Ecto neural progenitor cell (in vitro differentiated cells): ENCODE measurements at regions not wholly inside any gene's neighbourhood (a gene's known extent, or its start where the extent isn't known, plus 50 kb on each side); places are given as distances from the start of the nearest gene placed in this dataset.

Source experiments
- DNase-seq: peaks from one replicate; pipeline ENCODE4 v3.0.0-alpha.2; 2018; ENCODE audit warnings: low spot score

DNA sequence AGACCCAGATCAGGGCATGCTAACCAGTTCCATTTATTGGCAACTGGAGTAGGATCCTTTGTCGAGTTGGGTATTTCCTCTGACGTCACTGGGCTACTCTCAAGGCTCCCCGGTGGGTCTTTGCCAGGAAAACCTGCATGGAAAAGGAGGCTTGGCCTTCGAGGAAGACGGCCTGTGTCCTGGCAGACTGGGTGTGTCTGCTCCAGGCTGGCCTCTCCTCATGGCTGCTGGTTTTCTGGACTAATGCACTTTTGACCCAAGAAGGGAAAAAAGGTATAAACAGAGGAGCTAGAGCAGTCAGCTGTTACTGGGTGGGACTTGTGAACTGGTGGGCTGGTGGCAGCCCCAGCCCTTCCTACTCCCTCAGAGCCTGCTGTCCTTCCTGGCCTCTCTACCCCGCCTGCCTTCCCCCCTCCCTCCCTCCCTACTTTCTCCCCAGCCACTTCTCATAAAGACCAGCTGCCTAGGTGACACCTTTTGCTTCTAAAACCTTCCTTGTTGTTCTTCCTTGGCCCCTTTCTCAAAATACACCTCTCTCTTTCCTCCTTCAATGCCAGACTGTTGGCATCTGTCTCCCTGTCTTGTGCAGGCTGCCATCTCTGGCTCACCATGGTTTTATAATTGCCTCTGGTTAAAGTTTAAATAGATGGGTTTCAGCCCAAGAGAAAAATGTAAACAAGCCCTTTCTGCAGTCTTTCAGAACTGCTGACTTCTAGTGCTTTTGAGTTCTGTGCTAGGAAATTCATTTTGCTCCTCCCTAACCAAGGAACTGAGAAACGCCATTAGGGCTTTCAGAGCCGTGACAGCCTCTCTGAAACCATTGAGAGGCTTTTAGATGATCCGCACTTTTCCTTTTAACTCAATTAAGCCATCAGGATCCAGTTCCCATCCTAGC lies 101.8 kb upstream of the MKLN1 start:
- DNase-seq, result no peak

DNA sequence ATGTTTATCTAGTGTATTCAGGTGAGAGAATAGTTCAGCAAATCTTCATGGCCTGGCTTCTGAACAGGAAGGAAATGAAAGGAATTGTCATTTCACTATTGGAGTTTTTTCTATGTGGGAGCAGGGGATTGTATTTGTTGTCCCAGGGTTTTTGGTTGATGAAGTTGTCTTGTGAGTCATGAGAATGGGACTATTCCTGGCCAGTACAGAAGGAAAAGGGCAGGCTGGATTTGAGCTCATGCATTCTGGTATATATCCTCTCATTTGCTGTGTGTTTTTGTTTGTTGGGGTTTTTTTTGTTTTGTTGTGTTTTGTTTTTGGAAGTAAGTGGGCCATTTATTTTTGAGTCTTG lies 101.2 kb upstream of the MKLN1 start:
- DNase-seq, result no peak

DNA sequence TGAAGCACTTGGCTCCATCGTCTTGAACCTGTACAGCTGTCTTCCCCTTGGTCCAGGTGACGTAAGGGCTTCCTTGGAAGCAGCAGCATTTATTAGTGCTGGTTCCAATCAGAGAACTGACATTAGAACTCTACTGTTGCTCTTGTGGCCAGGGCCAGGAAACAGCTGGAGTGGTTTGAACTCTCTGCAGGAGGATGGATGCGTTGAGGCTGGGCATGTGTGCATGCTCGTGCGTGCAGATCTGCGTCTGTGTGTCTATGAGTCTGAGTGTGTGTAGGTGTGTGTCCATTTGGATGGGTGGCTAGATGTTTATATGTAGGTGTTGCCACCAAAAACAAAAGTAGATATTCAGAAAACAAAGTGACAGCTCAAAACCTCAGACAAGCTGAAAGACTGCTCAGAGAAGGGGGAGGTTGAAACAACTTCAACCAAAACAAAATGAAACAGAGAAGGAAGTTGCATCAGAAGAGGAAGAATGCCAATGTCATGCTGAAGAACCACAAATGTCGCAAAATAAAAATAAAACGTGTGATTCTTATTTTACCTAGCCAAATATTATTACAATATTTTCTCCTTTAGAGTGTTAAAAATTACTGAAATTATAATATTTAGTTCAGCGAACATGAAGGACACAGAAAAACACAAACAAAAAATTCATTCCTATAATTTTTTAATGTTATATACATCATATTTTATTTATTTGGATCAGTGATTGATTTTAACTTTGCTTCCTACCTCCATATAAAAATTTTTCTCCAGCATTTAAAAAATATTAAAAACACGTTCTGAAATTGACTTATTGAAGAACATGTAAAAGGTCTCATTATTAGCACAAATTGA lies 96.1 kb upstream of the MKLN1 start:
- no peak for DNase-seq

DNA sequence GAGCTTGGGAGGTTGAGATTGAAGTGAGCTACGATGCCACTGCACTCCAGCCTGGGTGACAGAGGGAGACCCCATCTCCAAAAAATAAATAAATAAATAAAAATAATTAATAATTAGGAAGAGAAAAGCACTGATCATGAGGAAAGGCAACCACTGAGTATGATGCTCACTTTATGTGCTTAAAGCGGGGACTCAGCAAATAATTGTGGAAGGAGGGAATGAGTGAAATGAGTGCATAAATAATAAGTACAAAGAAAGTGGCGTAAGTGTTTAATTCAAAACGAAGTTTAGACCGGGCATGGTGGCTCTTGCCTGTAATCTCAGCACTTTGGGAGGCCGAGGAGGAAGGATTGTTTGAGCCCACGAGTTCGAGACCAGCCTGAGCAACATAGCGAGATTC lies 94.9 kb upstream of the MKLN1 start:
- no peak for DNase-seq

DNA sequence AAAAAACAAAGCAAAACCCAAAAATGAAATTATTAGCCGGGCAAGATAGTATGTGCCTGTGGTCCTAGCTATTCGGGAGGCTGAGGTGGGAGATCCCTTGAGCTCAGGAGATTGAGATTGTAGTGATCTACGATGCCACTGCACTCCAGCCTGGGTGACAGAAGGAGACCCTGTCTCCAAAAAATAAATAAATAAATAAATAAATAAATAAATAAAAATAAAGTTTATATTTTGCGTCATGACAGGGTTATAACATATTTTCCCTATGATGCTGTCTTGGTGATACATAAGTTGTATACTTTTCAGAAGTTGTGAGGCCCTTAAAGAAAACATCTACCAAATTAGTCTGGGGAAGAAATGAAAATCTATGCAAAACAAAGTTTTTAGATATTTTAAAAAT lies 94.5 kb upstream of the MKLN1 start:
- DNase-seq, result no peak

DNA sequence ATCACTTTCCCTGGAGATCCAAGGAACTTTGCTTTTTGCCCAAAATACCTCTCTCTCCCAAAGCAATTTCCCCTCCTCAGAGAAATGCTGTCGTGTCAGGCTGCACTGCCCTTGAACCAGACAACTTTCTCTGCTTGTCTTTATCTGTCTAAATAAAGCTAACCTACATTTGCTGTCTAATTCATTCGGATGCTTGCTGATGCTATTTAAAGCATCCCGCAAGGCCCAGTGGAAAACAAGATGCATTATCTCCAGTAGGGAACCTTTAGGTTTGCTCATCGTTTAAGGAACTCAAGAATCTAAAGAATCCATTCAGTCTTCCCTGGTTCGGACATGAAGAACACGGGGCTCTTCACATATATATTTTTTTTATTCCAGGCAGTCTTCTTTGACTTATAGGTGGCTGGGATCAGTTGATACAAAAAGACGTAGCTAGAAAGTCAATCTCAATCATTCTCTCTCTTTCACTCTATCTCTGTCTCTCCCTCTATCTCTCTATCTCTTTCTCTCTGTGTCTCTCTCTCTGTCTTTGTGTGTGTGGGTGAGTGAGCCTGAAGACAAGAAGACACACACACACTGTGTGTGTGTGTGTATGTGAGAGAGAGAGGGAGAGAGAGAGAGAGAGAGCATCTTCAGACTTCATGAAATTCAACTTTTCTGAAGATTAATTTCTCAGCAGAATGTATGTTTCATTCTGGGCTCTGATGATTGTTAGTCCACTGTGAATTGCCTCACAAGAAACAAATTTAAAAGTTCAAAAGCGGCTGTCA lies 92.8 kb upstream of the MKLN1 start:
- no peak for DNase-seq

DNA sequence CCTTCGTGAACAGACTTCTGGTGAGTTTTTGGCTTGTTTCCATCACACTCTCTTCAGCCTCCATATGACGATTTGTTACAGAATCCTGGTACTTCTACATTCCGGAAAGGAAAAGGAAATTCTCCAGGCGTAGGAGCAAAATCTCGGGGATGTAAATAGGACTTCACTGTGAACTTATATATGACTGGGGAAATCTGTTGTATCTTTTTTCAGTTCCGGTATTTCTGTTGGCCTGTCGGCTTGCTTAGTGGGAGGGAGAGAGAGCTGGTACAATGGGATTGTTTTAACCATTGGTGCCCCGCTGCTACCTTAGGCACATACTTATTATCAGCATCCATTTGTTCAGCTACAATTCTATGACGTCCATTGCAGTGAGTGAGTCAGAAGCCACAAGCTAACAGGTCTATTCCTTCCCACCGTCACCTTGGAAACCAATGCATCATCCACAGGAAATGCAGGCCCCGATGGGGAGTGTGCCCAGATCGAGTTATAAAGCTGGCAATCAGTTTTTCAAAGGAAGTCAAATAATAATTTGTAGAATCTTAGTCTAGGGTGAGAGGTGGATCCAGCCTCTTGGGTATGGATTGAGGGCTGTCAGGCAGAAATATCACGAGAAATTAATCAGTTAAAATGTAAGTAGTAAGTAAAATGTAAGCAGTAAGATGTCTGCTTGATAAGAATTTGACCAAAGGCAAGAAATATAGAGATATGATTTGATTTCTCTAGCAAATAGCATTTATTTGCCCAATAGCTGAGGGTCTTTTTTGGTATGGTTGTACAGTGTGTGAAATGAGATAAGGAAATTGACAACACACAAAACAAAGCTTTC lies 92.0 kb upstream of the MKLN1 start:
- no peak for DNase-seq

DNA sequence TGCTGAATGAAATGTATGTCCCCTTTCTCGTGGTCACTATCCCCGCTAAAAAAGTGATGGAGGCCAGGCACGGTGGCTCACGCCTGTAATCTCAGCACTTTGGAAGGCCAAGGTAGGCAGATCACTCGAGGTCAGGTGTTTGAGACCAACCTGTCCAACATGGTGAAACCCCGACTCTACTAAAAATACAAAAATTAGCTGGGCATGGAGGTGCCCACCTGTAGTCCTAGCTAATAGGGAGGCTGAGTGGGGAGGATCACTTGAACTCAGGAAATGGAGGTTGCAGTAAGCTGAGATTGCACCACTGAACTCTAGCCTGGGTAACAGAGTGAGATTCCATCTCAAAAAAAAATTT lies 91.4 kb upstream of the MKLN1 start:
- DNase-seq, result no peak

DNA sequence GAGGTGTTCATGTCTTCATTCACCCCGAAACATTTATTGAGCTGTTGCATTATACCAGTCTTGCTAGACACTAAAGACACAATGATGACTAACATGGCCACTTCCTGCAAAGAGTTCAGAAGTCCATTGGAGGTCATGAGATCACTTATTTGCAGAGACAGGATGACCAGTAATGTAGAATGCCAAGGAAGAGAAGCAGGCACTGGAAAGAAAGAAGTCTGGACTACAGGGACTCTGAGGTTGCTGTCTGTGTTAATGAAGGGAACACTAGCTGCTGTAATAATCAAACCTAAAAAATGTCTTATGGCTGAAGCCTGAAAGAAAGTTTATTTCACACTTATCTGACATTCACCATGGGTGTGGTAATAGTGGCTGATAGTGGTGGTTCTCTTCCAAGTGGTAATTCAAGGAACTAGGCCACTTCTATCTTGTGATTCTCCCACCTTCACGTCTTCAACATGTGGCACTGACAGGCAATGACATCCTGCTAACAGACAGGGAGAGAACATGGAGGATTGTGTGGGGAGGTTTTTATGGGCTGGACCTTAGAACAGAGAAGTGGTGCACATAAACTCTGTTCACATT lies 89.2 kb upstream of the MKLN1 start:
- no peak for DNase-seq

DNA sequence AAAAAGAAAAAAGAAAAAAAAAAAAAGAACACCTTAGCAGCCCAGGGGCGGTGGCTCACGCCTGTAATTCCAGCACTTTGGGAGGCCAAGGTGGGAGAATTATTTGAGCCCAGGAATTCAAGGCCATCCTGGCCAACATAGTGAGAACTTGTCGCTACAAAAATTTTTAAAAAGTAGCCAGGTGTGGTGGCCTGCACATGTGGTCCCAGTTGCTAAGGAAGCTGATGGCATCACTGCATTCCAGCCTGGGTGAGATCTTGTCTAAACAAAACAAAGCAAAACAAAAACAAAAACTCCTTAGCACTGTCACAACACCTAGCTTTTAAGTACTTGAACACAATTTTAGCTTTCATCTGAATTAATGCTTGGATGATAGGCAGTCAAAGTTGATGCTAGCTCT lies 86.3 kb upstream of the MKLN1 start:
- no peak for DNase-seq

DNA sequence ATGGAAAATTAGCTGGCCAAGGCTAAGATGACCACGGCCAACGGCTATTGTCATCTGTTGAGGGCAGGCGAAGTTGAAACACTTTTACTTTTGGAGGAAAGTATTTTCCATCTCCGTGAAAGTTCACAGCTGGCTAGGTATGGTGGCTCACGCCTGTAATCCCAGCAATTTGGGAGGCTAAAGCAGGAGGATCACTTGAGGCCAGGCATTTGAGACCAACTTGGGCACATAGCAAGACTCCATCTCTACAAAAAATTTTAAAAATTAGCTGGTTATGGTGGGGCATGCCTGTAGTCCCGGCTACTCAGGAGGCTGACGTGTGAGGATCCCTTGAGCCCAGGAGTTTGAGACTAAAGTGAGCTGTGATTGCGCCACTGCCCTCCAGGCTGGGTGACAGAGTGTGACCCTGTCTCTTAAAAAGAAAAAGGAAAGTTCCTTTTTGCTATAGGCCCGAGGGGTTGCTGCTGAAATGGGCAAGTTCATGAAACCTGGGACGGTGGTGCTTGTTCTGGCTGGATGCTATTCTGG lies 85.5 kb upstream of the MKLN1 start:
- DNase-seq, result no peak

DNA sequence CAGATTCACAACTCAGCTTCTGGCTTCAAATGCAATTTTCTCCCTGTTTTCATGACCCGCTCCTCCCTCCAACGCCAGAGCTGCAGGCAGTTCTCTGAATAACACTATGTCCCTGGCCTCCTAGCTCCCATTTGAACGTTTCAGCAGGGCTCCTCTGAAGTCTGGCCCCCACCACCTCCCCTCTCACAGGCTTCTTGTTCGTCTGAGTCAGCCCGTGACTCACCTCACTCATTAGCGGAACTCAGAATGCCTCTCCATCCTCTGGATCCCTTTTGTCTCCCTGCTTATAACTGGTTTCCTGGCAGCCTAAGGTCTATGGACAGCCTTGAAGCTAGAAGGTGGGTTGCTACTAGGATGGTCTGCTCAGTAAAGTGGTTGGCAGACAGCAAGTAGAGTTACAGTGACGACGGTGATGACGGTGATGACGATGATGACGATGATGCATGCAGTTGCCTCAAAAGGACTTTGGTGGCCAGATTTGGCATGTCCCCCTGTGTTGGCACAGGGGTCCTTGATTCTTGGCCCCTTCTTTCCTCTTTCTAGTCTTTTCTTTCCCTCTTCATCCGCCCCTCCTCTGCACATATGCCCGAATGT lies 83.3 kb upstream of the MKLN1 start:
- DNase-seq, result no peak

DNA sequence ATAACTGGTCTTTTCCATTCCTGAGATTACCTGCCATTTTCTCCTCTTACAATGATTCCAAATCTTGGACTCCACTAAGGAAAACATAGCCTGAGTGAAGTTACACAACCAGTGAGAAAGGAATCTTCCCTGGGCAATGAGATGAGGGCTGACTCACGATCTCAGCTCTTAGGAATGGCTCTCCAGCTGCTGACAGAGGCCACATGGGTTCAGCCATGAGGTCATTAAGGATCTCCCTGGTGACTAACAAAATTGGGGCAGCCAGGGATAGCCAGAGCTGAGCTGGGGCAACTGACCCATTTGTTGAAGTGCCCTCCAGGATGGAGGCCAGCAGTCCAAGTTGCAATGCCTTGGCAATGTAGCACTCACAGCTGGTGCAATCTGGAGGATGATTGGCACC lies 78.7 kb upstream of the MKLN1 start:
- DNase-seq, result no peak

DNA sequence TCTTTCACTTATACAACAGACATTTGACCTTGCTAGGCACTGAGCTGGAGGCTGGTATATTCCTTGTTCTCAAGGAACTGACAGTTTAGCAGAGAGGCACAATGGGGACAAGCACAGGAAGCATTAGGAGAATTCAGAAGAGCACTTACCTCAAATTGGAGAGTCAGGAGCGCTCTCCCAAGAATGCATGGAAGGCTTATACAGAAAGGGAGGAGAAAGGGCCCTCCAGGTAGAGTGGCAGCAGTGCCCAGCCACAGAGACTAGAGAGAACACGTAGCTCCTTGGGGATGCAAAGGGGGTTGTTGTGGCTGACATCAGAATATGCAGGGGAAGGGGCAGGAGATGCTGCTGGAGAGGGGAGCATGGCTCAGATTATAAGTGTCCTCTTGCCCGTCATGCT lies 78.2 kb upstream of the MKLN1 start:
- no peak for DNase-seq

DNA sequence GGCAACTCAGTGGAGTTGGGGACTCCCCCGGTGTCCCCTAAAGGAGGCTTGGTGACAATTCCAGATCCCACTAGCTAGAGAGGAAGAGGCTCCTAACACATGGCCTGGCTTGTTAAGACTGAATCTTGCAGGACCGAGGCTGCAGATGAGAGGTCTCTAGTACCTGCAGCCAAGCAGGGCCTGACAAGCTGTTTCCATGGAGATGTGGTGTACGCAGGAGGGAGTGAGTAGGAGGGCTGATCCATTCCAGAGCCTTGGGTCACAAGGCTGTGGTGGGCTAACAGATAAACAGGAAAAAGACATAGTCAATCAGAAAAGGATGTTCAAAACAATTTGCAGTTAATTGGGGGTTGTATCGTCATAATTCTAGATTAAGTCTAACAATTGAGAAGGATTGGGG lies 77.3 kb upstream of the MKLN1 start:
- DNase-seq, result no peak

DNA sequence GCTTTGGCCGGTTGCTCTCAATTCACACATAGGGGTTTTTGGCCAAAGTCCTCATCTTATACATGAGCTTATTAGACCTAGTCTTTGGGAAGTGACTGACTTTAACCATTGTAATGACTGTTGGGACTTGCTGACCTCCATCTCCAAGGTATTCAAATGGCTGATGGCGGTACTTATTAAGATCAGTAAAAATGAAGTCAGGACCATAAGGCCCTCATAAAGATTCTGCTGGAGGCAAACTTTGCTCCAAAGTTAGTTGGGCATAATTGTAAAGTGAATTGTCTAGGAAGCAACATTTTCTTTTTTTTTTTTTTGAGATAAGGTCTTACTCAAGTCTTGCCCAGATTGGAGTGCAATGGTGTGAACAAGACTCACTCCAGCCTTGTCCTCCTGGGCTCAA lies 76.3 kb upstream of the MKLN1 start:
- no peak for DNase-seq

DNA sequence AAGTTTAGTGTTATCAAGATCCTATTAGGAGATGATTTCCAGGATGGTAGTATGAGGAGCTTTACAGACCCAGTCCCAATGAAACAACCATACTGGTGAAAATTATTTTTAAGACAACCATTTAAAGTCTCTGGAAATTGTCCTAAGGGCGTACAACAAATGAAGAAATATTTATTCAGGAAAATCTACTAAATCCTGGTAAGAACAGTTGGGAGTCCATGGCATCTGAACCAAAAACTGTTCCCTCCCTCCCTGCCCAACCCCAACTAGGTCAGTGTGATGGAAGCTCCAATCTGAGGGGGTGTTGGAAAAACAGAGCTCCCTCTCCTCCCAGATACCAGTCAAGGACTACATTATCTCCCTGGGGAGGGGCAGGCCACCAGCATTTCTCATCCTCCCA lies 74.7 kb upstream of the MKLN1 start:
- DNase-seq, result no peak

DNA sequence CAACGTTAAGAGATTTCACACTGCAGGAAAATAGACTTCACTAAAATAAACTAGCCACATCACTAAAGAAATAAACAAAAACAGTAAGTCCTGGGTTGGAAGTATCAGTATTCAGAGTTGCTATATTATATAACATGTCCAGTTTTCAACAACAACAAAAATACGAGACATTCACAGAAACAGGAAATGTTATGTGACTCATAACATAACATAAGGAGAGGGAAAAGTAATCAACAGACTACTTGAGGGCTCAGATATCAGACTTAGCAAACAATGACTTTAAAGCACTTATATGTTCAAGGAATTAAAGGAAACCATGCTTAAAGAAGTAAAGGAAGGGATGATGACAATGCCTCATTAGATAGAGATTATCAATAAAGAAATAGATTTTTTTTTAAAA lies 73.5 kb upstream of the MKLN1 start:
- no peak for DNase-seq

DNA sequence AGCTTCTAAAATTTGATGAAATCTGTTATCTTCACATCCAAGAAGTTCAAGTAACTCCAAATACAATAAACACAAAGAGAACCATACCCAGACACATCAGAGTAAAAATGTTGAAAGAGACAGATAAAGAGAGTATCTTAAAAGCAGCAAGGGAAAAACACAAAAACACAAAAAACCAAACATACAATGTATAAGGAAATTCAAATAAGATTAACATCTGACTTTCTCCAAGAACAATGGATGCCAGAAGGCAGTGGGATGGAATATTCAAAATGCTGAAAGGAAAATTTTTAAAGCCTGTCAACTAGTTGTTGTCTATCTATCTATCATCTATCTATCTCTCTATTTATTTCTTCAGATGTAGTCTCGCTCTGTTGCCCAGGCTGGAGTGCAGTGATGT lies 72.4 kb upstream of the MKLN1 start:
- no peak for DNase-seq

DNA sequence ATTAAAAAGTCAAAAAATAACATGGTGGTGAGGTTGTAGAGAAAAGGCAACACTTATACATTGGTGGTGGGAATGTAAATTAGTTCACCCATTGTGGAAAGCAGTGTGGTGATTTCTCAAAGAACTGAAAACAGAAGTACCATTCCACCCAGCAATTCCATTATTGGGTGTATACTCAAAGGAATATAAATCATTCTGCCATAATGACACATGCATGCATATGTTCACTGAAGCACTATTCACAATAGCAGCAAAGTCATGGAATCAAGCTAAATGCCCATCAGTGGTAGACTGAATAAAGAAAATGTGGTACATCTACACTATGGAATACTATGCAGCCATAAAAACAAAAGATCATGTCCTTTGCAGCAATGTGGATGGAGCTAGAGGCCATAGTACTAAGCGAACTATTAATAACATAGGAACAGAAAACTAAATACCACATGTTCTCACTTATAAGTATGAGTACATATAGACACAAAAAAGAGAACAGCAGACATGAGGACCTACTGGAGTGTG lies 66.1 kb upstream of the MKLN1 start:
- no peak for DNase-seq

DNA sequence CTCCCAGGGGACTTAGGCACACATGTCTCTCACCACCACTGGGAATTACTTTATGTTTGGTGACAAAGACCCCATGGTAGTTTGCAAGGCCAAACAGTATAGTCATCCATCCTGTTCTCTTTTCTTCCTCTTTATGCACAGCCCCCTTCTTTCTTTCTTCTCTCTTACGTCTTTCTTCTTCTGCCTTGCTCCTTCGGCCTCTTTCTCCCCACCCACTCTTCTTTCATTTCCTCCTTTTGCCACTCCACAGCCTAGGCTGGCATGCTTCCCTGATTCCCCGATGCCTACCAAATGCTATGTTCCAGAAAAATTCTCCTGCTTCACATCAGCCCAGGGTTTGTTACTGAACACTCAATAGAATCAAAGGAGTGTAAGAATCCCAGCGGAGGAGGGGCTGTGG lies 62.4 kb upstream of the MKLN1 start:
- no peak for DNase-seq
